Hepatocyte (in vitro differentiated cells): ENCODE measurements at regions not wholly inside any gene's neighbourhood (a gene's known extent, or its start where the extent isn't known, plus 50 kb on each side); places are given as distances from the start of the nearest gene placed in this dataset.

Experiments used
- DNase-seq: peaks from one replicate; pipeline ENCODE4 v3.0.0-alpha.2; 2016; ENCODE audit warnings: low spot score
- H2AFZ ChIP-seq: fragments of 200-600 bp; sonication (generic); 2 replicates; pipeline ENCODE4 v1.6.0; 2016; ENCODE audit warnings: antibody characterized with exemption, mild to moderate bottlenecking
- H3K27ac ChIP-seq: fragments of 200-600 bp; sonication (generic); 2 replicates; pipeline ENCODE4 v1.5.1; 2016; ENCODE audit warnings: mild to moderate bottlenecking
- H3K27me3 ChIP-seq: fragments of 200-600 bp; sonication (generic); 2 replicates; pipeline ENCODE4 v1.6.1; 2016
- H3K36me3 ChIP-seq: fragments of 200-600 bp; sonication (generic); replicated peaks from 2 replicates; pipeline ENCODE4 v1.5.1; 2016; ENCODE audit warnings: low read depth; ENCODE audit not compliant: insufficient read depth
- H3K4me1 ChIP-seq: fragments of 200-600 bp; sonication (generic); 2 replicates; pipeline ENCODE4 v1.5.1; 2016; ENCODE audit warnings: mild to moderate bottlenecking, moderate library complexity; ENCODE audit not compliant: insufficient read depth
- H3K4me2 ChIP-seq: fragments of 200-600 bp; sonication (generic); 2 replicates; pipeline ENCODE4 v1.6.0; 2016
- H3K4me3 ChIP-seq: fragments of 200-600 bp; sonication (generic); 2 replicates; pipeline ENCODE4 v1.5.1; 2016; ENCODE audit warnings: mild to moderate bottlenecking
- H3K79me2 ChIP-seq: fragments of 200-600 bp; sonication (generic); 2 replicates; pipeline ENCODE4 v1.6.0; 2017; ENCODE audit warnings: mild to moderate bottlenecking
- H3K9me2 ChIP-seq: fragments of 200-600 bp; sonication (generic); replicated peaks from 2 replicates; pipeline ENCODE4 v1.6.0; 2017; ENCODE audit warnings: mild to moderate bottlenecking; ENCODE audit not compliant: insufficient read depth
- H3K9me3 ChIP-seq: fragments of 200-600 bp; sonication (generic); 2 replicates; pipeline ENCODE4 v1.5.1; 2016; ENCODE audit warnings: low read depth, mild to moderate bottlenecking
- H4K20me1 ChIP-seq: fragments of 200-600 bp; sonication (generic); 2 replicates; pipeline ENCODE4 v1.6.0; 2016; ENCODE audit warnings: mild to moderate bottlenecking; ENCODE audit not compliant: insufficient read depth, poor library complexity, severe bottlenecking
- CTCF ChIP-seq: fragments of 200-600 bp; sonication (generic); IDR thresholded peaks from 2 replicates; pipeline ENCODE4 v1.5.1; 2016; ENCODE audit warnings: antibody characterized with exemption, mild to moderate bottlenecking; ENCODE audit not compliant: poor library complexity
- EZH2 ChIP-seq: fragments of 200-600 bp; sonication (generic); IDR thresholded peaks from 2 replicates; pipeline ENCODE4 v1.6.1; 2016; ENCODE audit warnings: antibody characterized with exemption, mild to moderate bottlenecking, borderline replicate concordance
- EZH2phosphoT487 ChIP-seq: fragments of 200-600 bp; sonication (generic); IDR thresholded peaks from one replicate; pipeline ENCODE4 v1.6.1; 2018; ENCODE audit warnings: antibody characterized with exemption, mild to moderate bottlenecking, low read depth, moderate library complexity; ENCODE audit not compliant: unreplicated experiment, severe bottlenecking
- WGBS: methylation state at CpG from one replicate; pipeline ENCODE4 v1.1.6; 2016; ENCODE audit warnings: low lambda C conversion rate; ENCODE audit errors: missing lambda C conversion rate; 5-methylcytosine and 5-hydroxymethylcytosine counted together

DNA sequence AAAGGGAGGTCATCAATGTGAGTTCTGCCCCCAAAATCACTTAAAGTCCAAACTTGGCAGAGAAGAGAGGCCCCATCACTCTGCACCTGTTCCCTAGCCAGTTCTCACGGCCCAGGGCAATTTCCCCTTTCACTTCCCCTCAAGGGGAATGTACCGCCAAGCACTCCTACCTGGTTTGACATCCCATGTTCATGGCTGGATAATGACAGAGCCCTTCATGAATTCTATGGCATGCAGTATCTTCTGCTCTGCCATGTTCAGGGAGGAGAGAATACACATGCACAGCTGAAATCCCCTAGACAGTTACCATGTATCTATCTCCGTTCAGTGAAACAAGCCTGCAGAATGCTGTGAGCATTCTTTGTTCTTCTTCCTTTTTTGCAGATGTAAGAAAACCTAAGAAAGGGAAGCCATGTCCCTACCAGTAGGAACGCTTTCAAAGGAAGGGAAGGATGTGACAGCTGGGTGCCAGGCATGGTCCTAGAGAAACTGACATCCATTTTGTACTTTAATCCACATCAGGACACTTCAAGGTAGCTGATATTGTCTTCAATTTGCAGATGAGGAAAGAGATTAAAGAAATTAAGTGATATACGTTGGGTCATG, 79.8 kb upstream of the ARID1B start:
- H3K27ac ChIP-seq = no peak overlapping the region
- no peaks in the 10 kb centered on the region for H3K27me3 ChIP-seq
- no peaks in the 10 kb centered on the region for H3K9me3 ChIP-seq
- no peaks in the 10 kb centered on the region for H3K9me2 ChIP-seq
- no peak overlapping the region for H3K4me3 ChIP-seq
- DNase-seq = no peak
- TF ChIP-seq CTCF = no peak
- TF ChIP-seq EZH2phosphoT487 = no peak
- TF ChIP-seq EZH2 = no peak
- H3K36me3 ChIP-seq = no peaks in the 10 kb centered on the region
- 86% methylated on average over 5 of the region's 5 CpGs for WGBS
- H3K79me2 ChIP-seq = no peaks in the 10 kb centered on the region
- no peaks in the 10 kb centered on the region for H4K20me1 ChIP-seq
- H3K4me1 ChIP-seq = no peaks in the 10 kb centered on the region
- H3K4me2 ChIP-seq = no peak overlapping the region
- no peak overlapping the region for H2AFZ ChIP-seq

DNA sequence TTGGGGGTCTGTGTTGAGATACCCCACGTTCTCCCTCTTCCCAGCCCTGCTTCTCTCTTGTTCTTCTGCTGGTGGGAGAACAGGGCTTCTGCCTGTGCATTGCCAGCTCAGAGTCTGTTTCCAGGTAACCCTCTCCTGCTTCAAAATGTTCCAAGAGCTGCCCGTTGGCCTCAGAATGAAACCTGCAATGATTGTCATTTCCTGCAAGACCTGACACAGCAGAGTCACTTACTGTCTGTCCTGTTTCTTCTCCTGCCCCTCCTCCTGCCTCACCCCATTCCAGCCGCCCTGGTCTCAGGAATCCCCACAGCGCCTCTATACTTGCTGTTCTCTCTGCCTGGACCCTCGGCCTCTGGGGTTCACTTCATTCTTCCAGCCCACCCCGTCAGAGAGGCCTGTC, 81.4 kb upstream of the ARID1B start:
- Histone ChIP-seq H3K36me3 (no peaks in the 10 kb centered on the region), H2AFZ (no peak overlapping the region), H3K4me3 (no peak overlapping the region), H3K79me2 (no peaks in the 10 kb centered on the region), H4K20me1 (no peaks in the 10 kb centered on the region), H3K4me1 (no peaks in the 10 kb centered on the region), H3K9me2 (no peaks in the 10 kb centered on the region), H3K27ac (no peak overlapping the region), H3K27me3 (no peaks in the 10 kb centered on the region), H3K9me3 (no peaks in the 10 kb centered on the region), H3K4me2 (no peak overlapping the region)
- 81% methylated on average over 6 of the region's 6 CpGs for WGBS
- no peak for DNase-seq
- TF ChIP-seq EZH2phosphoT487 = no peak
- no peak for TF ChIP-seq CTCF
- TF ChIP-seq EZH2 = no peak

DNA sequence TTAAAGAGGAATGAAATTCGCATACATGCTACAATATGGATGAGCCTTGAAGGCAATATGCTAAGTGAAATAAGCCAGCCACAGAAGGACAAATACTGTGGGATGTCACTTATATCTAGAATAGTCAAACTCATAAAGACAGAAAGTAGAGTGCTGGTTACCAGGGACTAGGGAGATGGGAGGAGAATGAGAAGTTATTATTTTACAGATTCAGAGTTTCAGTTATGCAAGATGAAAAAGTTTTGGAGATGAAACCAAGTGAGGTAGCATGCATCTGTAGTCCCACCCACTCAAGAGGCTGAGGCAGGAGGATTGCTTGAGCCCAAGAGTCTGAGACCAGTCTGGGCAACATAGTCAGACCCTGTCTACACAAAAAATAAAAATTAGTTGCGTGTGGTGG, 82.5 kb upstream of the ARID1B start:
- no peaks in the 10 kb centered on the region for H3K9me3 ChIP-seq
- TF ChIP-seq EZH2 (no peak), EZH2phosphoT487 (no peak), CTCF (no peak)
- no peak overlapping the region for H2AFZ ChIP-seq
- no peak overlapping the region for H3K27ac ChIP-seq
- H3K9me2 ChIP-seq = no peaks in the 10 kb centered on the region
- H3K79me2 ChIP-seq = no peaks in the 10 kb centered on the region
- no peak for DNase-seq
- no peaks in the 10 kb centered on the region for H4K20me1 ChIP-seq
- H3K4me2 ChIP-seq = no peak overlapping the region
- H3K36me3 ChIP-seq = no peaks in the 10 kb centered on the region
- H3K4me1 ChIP-seq = no peaks in the 10 kb centered on the region
- WGBS = 92% methylated on average over 2 of the region's 2 CpGs
- H3K27me3 ChIP-seq = no peaks in the 10 kb centered on the region
- H3K4me3 ChIP-seq = no peak overlapping the region

DNA sequence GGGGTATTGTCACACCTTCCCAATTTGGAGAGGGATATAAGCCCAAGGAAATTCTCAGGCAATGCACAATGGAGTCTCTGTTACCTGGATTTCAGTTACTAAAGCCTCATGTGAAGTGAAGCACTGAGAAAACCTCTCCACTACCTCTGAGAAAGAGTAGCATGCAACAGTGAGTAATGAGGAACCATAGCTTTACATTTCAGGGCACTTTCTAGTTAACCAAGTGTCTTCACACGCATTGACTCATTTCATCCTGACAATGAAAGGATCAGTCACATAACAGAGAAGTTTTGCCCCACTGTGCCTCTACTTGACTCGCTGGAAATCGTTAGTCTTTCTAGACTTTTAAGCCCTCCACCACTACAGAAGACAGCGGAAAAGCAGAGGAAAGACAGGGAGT, 86.2 kb upstream of the ARID1B start:
- H2AFZ ChIP-seq = no peak overlapping the region
- H3K9me3 ChIP-seq = no peaks in the 10 kb centered on the region
- H3K36me3 ChIP-seq = no peaks in the 10 kb centered on the region
- H4K20me1 ChIP-seq = no peaks in the 10 kb centered on the region
- DNase-seq = no peak
- TF ChIP-seq EZH2 (no peak), CTCF (no peak), EZH2phosphoT487 (no peak)
- no peak overlapping the region for H3K4me3 ChIP-seq
- no peaks in the 10 kb centered on the region for H3K27me3 ChIP-seq
- no peak overlapping the region for H3K27ac ChIP-seq
- H3K9me2 ChIP-seq = no peaks in the 10 kb centered on the region
- WGBS = 95% methylated on average over 4 of the region's 4 CpGs
- H3K79me2 ChIP-seq = no peaks in the 10 kb centered on the region
- H3K4me2 ChIP-seq = no peak overlapping the region
- no peaks in the 10 kb centered on the region for H3K4me1 ChIP-seq
